ENCODE measurements at regions not wholly inside any gene's neighbourhood (a gene's known extent, or its start where the extent isn't known, plus 50 kb on each side); places are given as distances from the start of the nearest gene placed in this dataset.

- DNase-seq (ENCODE audit: low read depth in 2 of 2), result no peak
These were observed 141.5 kb upstream of the ZNF32 start for GRCh38 chr10:43790147-43790546.

GRCh38 chr10:43785252-43785651, 136.6 kb upstream of the ZNF32 start:
- no peak for DNase-seq (ENCODE audit: low read depth in 2 of 2)

DNA sequence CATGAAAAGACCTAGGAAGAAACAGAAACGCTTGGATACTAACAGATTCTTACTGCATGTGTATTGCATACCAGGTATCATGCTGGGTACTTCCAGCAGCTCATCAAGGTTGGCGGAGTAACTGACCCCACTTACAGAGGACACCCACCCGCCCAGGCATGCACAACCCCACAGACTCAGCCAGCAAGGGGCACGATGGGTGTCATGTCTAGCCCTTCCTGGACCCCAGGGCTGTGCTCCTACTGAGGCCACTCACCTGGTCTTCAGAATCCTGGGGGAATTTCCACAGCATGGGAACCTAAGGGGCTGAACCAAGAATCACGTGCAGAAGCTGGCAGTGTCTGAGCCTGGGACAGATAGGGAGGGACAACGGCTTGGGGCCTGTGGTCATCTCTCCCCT, 134.1 kb upstream of the ZNF32 start:
- DNase-seq (ENCODE audit: low read depth in 2 of 2), result no peak

GRCh38 chr10:43781480-43782361, 133.0 kb upstream of the ZNF32 start:
- peak in 1 of 2 donors; percentile 13 for DNase-seq (ENCODE audit: low read depth in 2 of 2)

- no peak for DNase-seq (ENCODE audit: low read depth in 2 of 2)
These were observed 129.9 kb upstream of the ZNF32 start for GRCh38 chr10:43778571-43778970.

DNA sequence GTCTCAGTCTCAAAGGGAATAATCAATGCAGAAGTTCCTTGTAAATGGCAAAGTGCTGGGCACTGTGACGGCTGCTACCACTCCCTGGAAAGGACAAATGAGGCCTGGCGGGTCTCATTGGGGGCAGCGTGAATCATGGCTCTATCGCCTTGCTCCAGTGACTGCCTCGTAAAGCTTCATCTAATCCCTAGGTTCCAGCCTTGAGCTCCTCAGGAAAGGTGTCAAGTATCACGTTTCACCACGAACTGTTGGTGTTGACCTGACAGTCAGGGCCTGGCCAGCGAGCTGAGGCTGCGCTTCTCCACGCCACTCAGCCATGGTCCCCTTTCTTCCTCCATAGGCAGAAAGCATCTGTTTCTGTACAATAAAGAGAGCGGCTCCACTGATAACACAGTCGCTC, 126.7 kb upstream of the ZNF32 start:
- DNase-seq (ENCODE audit: low read depth in 2 of 2), result no peak

DNA sequence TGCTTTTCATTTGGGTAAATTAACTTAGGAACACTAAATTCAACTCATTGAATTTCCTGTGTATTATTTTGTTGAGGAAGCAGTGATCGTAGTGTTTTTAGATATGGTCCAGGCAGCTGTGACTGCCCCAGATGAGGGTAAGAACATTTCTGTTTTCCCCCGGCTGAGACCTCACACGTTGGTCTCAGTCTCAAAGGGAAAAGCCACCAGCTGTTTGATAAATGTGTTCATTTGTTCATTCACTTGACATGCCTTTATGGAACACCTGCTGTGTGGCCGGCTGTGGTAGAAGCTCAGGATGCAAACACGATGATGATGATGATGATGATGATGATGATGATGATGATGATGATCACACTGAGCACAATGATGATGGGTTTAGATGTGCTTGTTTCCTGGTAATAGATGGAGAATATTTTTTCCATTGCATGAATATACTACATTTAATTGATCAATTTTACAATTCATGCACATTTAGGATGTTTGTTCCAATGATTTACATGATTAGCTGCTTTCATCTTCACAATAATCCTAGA, 125.6 kb upstream of the ZNF32 start:
- DNase-seq (ENCODE audit: low read depth in 2 of 2), result no peak

GRCh38 chr10:43773736-43774135, 125.1 kb upstream of the ZNF32 start:
- no peak for DNase-seq (ENCODE audit: low read depth in 2 of 2)

- no peak for DNase-seq (ENCODE audit: low read depth in 2 of 2)
These were observed 123.5 kb upstream of the ZNF32 start for GRCh38 chr10:43772171-43772570.

GRCh38 chr10:43771675-43772074, 123.0 kb upstream of the ZNF32 start:
- DNase-seq (ENCODE audit: low read depth in 2 of 2), result no peak

DNA sequence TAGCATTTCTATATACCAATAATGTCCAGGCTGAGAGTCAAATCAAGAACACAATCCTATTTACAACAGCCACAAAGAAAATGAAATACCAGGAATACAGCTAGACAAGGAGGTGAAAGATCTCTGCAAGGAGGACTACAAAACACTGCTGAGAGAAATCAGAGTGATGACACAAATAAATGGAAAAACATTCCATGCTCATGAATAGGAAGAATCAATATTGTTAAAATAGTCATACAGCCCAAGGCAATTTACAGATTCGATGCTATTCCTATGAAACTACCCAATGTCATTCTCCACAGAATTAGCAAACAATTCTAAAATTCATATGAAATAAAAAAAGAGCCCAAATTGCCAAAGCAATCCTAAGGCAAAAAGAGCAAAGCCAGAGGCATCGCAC, 116.8 kb upstream of the ZNF32 start:
- no peak for DNase-seq (ENCODE audit: low read depth in 2 of 2)

- no peak for DNase-seq (ENCODE audit: low read depth in 2 of 2)
These were observed 115.2 kb upstream of the ZNF32 start for GRCh38 chr10:43763846-43764245.

GRCh38 chr10:43760514-43760913, 111.8 kb upstream of the ZNF32 start:
- no peak for DNase-seq (ENCODE audit: low read depth in 2 of 2)

- DNase-seq (ENCODE audit: low read depth in 2 of 2), result no peak
These were observed 110.5 kb upstream of the ZNF32 start for GRCh38 chr10:43759216-43759615.

GRCh38 chr10:43756341-43756740, 107.7 kb upstream of the ZNF32 start:
- DNase-seq (ENCODE audit: low read depth in 2 of 2), result no peak

GRCh38 chr10:43754569-43755260, 106.0 kb upstream of the ZNF32 start:
- DNase-seq (ENCODE audit: low read depth in 2 of 2), result no peak

DNA sequence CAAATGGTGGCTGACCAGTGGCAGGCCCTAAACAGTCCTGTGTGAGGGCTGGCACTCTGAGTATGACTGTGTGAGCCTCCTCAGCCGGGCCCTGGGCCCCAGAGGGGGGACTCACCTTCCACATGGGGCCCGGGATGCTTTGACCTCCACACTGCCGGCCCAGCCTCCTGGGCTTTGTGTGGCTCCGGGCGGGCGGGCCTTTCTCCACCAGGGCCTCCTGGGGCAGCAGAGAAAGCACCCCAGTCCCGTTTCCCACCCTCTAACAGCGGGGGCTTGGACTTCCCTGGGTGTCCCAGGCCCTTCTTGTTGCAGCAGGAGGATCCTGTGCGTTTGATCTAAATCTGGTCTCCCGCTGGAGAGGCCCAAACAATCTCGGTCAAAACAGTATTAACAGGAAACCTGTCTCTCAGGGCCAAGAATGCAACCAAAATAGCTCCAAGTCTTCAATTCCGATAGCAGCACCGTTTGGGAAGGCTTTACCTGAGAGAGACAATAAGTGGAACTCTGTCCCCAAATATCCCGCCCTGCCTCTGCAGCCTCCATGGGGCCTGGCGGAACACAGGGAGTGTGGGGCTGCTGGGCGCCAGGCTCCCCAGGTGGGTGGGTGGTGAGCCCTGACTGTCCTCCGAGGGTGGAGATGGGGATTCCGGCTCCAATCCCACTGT, 104.8 kb upstream of the ZNF32 start:
- DNase-seq (ENCODE audit: low read depth in 2 of 2), result no peak

- no peak for DNase-seq (ENCODE audit: low read depth in 2 of 2)
These were observed 104.0 kb upstream of the ZNF32 start for GRCh38 chr10:43752682-43753081.

- no peak for DNase-seq (ENCODE audit: low read depth in 2 of 2)
These were observed 103.0 kb upstream of the ZNF32 start for GRCh38 chr10:43751646-43752045.

DNA sequence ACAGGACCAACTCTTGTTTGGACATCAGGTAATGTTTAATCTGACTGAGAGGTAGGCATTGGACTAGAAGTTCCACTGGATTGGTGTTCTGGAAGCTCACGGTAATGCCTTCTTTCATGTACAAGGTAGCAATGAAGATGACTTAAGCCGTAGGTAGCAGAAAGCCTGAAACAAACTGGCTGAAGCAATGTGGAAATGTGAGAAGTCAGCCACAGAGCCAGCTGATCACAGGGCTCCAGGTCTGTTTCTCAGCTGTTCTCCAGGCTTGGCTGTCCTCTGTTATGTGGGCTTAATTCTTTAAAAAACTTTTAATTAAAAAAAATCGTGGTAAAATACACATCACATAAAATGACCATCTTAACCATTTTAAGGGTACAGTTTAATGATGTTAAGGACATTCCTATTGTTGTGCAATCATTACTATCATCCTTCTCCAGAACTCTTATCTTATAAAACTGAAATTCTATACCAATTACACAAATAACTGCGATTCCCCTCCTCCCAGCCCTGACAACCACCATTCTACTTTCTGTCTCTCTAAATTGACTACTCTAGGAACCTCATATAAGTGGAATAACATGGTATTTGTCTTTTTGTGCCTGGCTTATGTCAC, 101.4 kb upstream of the ZNF32 start:
- DNase-seq (ENCODE audit: low read depth in 2 of 2), result no peak

- no peak for DNase-seq (ENCODE audit: low read depth in 2 of 2)
These were observed 100.5 kb upstream of the ZNF32 start for GRCh38 chr10:43749145-43749576.

GRCh38 chr10:43748560-43748959, 99.9 kb upstream of the ZNF32 start:
- DNase-seq (ENCODE audit: low read depth in 2 of 2), result no peak
